Hepatocyte (in vitro differentiated cells): ENCODE measurements at regions not wholly inside any gene's neighbourhood (a gene's known extent, or its start where the extent isn't known, plus 50 kb on each side); places are given as distances from the start of the nearest gene placed in this dataset.

Experiments
- DNase-seq: peaks from one replicate; pipeline ENCODE4 v3.0.0-alpha.2; 2016; ENCODE audit warnings: low spot score
- H2AFZ ChIP-seq: fragments of 200-600 bp; sonication (generic); 2 replicates; pipeline ENCODE4 v1.6.0; 2016; ENCODE audit warnings: antibody characterized with exemption, mild to moderate bottlenecking
- H3K27ac ChIP-seq: fragments of 200-600 bp; sonication (generic); 2 replicates; pipeline ENCODE4 v1.5.1; 2016; ENCODE audit warnings: mild to moderate bottlenecking
- H3K27me3 ChIP-seq: fragments of 200-600 bp; sonication (generic); 2 replicates; pipeline ENCODE4 v1.6.1; 2016
- H3K36me3 ChIP-seq: fragments of 200-600 bp; sonication (generic); replicated peaks from 2 replicates; pipeline ENCODE4 v1.5.1; 2016; ENCODE audit warnings: low read depth; ENCODE audit not compliant: insufficient read depth
- H3K4me1 ChIP-seq: fragments of 200-600 bp; sonication (generic); 2 replicates; pipeline ENCODE4 v1.5.1; 2016; ENCODE audit warnings: mild to moderate bottlenecking, moderate library complexity; ENCODE audit not compliant: insufficient read depth
- H3K4me2 ChIP-seq: fragments of 200-600 bp; sonication (generic); 2 replicates; pipeline ENCODE4 v1.6.0; 2016
- H3K4me3 ChIP-seq: fragments of 200-600 bp; sonication (generic); 2 replicates; pipeline ENCODE4 v1.5.1; 2016; ENCODE audit warnings: mild to moderate bottlenecking
- H3K79me2 ChIP-seq: fragments of 200-600 bp; sonication (generic); 2 replicates; pipeline ENCODE4 v1.6.0; 2017; ENCODE audit warnings: mild to moderate bottlenecking
- H3K9me2 ChIP-seq: fragments of 200-600 bp; sonication (generic); replicated peaks from 2 replicates; pipeline ENCODE4 v1.6.0; 2017; ENCODE audit warnings: mild to moderate bottlenecking; ENCODE audit not compliant: insufficient read depth
- H3K9me3 ChIP-seq: fragments of 200-600 bp; sonication (generic); 2 replicates; pipeline ENCODE4 v1.5.1; 2016; ENCODE audit warnings: low read depth, mild to moderate bottlenecking
- H4K20me1 ChIP-seq: fragments of 200-600 bp; sonication (generic); 2 replicates; pipeline ENCODE4 v1.6.0; 2016; ENCODE audit warnings: mild to moderate bottlenecking; ENCODE audit not compliant: insufficient read depth, poor library complexity, severe bottlenecking
- EZH2 ChIP-seq: fragments of 200-600 bp; sonication (generic); IDR thresholded peaks from 2 replicates; pipeline ENCODE4 v1.6.1; 2016; ENCODE audit warnings: antibody characterized with exemption, mild to moderate bottlenecking, borderline replicate concordance
- EZH2phosphoT487 ChIP-seq: fragments of 200-600 bp; sonication (generic); IDR thresholded peaks from one replicate; pipeline ENCODE4 v1.6.1; 2018; ENCODE audit warnings: antibody characterized with exemption, mild to moderate bottlenecking, low read depth, moderate library complexity; ENCODE audit not compliant: unreplicated experiment, severe bottlenecking
- WGBS: methylation state at CpG from one replicate; pipeline ENCODE4 v1.1.6; 2016; ENCODE audit warnings: low lambda C conversion rate; ENCODE audit errors: missing lambda C conversion rate; 5-methylcytosine and 5-hydroxymethylcytosine counted together
- TF ChIP-seq, protein P1 (sequence below): fragments of 200-600 bp; sonication (generic); IDR thresholded peaks from 2 replicates; pipeline ENCODE4 v1.5.1; 2016; ENCODE audit warnings: antibody characterized with exemption, mild to moderate bottlenecking; ENCODE audit not compliant: poor library complexity

DNA sequence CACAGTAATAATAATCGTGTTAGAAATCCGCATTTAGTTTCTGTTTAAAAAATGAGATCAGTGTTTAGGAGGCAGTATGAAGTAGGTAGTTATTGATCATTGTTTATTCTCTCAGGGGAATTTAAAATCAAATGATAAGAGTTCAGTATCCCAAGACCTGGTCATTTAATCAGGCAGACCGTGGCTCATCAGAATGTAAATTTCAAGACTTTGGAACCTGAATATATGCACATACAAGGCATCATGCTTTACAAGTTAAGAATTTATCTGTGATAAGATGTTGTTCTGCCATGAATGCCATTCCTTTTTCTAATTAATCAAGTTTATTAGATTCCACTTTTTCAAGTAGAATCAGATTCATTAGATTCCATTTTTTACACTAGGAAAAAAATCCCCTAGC, 133.5 kb upstream of the MAOA start:
- no peaks in the 10 kb centered on the region for H3K36me3 ChIP-seq
- no peaks in the 10 kb centered on the region for H4K20me1 ChIP-seq
- H3K27ac ChIP-seq: no peak overlapping the region
- no peak overlapping the region for H3K4me2 ChIP-seq
- no peaks in the 10 kb centered on the region for H3K4me1 ChIP-seq
- H2AFZ ChIP-seq: no peak overlapping the region
- no peaks in the 10 kb centered on the region for H3K27me3 ChIP-seq
- H3K79me2 ChIP-seq: no peaks in the 10 kb centered on the region
- H3K9me2 ChIP-seq: no peaks in the 10 kb centered on the region
- no peak overlapping the region for H3K4me3 ChIP-seq
- no peaks in the 10 kb centered on the region for H3K9me3 ChIP-seq
- no peak for TF ChIP-seq EZH2phosphoT487
- TF ChIP-seq, protein P1, sequence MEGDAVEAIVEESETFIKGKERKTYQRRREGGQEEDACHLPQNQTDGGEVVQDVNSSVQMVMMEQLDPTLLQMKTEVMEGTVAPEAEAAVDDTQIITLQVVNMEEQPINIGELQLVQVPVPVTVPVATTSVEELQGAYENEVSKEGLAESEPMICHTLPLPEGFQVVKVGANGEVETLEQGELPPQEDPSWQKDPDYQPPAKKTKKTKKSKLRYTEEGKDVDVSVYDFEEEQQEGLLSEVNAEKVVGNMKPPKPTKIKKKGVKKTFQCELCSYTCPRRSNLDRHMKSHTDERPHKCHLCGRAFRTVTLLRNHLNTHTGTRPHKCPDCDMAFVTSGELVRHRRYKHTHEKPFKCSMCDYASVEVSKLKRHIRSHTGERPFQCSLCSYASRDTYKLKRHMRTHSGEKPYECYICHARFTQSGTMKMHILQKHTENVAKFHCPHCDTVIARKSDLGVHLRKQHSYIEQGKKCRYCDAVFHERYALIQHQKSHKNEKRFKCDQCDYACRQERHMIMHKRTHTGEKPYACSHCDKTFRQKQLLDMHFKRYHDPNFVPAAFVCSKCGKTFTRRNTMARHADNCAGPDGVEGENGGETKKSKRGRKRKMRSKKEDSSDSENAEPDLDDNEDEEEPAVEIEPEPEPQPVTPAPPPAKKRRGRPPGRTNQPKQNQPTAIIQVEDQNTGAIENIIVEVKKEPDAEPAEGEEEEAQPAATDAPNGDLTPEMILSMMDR: no peak
- no peak for TF ChIP-seq EZH2
- 91% methylated on average over 3 of the region's 3 CpGs for WGBS
- no peak for DNase-seq

DNA sequence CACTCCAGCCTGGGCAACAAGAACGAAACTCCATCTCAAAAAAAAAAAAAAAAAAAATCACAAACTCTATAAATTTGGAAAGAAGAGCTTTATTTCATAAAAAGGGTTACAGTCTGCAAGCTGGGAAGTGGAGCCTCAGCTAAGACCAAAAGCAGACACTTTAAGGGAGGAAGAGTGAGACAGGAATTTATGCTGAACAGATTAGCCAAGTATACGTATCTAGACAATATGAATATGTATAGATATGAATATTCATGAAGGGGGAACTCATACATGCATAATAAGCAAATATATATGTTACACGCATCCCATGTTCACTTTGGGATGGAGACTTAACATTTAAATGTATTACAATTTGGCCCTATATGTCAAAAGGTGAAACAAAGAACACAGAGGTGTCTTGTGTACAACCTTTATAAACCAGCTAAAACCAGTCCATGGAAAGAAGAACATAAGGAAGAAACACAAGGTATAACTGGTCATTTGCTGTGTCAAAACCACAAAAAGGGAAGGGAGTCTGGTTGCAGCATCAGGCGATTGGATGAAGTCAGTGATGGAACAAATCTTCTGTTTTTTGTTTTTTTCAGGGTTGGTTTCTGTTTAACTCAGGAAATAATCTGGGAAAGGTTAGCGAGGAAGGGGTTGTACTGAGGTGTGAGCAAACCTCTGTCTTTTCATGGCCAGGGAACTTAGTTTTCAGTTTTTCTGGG, 130.0 kb upstream of the MAOA start:
- H3K4me3 ChIP-seq: no peak overlapping the region
- H2AFZ ChIP-seq: no peak overlapping the region
- no peaks in the 10 kb centered on the region for H4K20me1 ChIP-seq
- H3K27me3 ChIP-seq: no peaks in the 10 kb centered on the region
- no peak overlapping the region for H3K27ac ChIP-seq
- no peaks in the 10 kb centered on the region for H3K9me3 ChIP-seq
- H3K36me3 ChIP-seq: no peaks in the 10 kb centered on the region
- no peak for DNase-seq
- no peaks in the 10 kb centered on the region for H3K79me2 ChIP-seq
- TF ChIP-seq, protein P1: no peak
- TF ChIP-seq EZH2phosphoT487 (no peak), EZH2 (no peak)
- no peaks in the 10 kb centered on the region for H3K4me1 ChIP-seq
- 90% methylated on average over 5 of the region's 5 CpGs for WGBS
- H3K9me2 ChIP-seq: no peaks in the 10 kb centered on the region
- H3K4me2 ChIP-seq: no peak overlapping the region

DNA sequence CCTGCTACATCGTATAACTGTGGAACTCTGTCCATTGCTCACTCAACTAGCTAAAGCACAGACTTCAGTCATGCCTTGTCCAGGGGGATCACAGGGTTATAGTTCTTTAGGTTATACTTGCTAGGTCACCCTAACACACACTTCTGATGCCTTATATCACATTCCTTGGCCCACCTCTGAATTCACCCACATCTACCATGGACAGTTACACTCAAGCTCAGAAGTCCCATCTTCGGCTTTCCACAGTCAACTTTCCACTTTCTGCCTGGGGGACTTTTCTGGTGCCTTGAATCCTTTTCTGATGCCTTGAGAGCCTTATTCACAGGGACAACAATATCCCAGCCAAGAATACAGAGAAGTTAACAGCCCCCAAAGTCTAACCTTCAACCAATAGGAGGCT, 129.2 kb upstream of the MAOA start:
- H4K20me1 ChIP-seq: no peaks in the 10 kb centered on the region
- WGBS: 86% methylated on average over 2 of the region's 2 CpGs
- H3K4me3 ChIP-seq: no peak overlapping the region

More for the DNA sequence above, 129.2 kb upstream of the MAOA start:
- Histone ChIP-seq H3K4me2 (no peak overlapping the region), H3K27me3 (no peaks in the 10 kb centered on the region), H3K9me2 (no peaks in the 10 kb centered on the region), H3K27ac (no peak overlapping the region), H3K36me3 (no peaks in the 10 kb centered on the region), H3K9me3 (no peaks in the 10 kb centered on the region), H2AFZ (no peak overlapping the region), H3K4me1 (no peaks in the 10 kb centered on the region), H3K79me2 (no peaks in the 10 kb centered on the region)
- TF ChIP-seq EZH2phosphoT487: no peak
- TF ChIP-seq, protein P1: no peak
- TF ChIP-seq EZH2: no peak
- no peak for DNase-seq
